Fibroblast of lung (primary cell): ENCODE measurements at regions not wholly inside any gene's neighbourhood (a gene's known extent, or its start where the extent isn't known, plus 50 kb on each side); places are given as distances from the start of the nearest gene placed in this dataset.
"Not testable (repeated sequence)": the region's sequence is repeated elsewhere in the genome, so short reads cannot be mapped to it uniquely, and the experiment has no call there.

Experiments
- EZH2 ChIP-seq: IDR thresholded peaks from 2 replicates; pipeline ENCODE4 v1.5.1; 2012; ENCODE audit warnings: low read length, control low read depth, mild to moderate bottlenecking; ENCODE audit errors: missing control alignments
- TF ChIP-seq, protein P1 (sequence below), 2 donors: IDR thresholded peaks in 1 of 2; conservative IDR thresholded peaks in 1 of 2; 1 replicate in 1 of 2; 2 replicates in 1 of 2; pipeline ENCODE4 v1.5.1; 2011 to 2012; ENCODE audit warnings: low read length in 2 of 2, control low read depth in 1 of 2, inconsistent platforms in 1 of 2, low read depth in 1 of 2, mild to moderate bottlenecking in 1 of 2

DNA sequence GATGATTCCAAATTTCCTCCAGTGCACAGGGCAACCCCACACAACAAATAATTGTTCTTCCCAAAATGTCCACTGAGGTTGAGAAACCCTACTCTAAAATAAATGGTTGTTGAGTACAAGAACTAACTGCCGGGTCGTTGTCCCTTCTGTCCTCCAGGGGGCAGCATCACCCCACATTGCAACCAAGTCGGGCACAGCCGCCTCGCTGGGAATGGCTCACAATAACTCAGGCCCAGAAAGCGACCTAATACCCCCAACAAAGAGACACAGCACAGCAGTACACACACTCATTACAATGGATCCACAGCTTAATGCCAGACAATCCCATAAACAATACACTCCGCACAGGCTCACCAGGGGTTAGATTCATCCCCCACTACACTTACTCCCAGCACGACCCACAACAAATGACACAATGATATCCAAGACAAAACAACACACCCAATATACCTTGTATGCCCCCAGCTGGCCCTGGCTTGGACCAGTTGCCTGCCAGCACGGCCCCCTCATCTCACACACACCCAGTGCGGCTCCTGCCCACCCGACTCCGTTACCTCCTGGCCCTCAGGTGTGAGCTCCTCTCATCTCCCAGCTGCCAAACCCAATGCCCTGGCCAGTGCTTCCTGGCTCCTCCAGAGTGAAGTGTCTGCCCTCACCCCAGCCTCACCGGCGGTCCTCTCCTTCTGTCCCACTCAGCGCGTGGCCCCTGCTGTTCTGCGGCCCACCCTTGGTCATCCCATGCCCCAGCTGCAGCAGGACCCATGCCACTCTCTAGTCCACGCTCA, 461.5 kb downstream of the TP53TG3F start:
- TF ChIP-seq, protein P1, sequence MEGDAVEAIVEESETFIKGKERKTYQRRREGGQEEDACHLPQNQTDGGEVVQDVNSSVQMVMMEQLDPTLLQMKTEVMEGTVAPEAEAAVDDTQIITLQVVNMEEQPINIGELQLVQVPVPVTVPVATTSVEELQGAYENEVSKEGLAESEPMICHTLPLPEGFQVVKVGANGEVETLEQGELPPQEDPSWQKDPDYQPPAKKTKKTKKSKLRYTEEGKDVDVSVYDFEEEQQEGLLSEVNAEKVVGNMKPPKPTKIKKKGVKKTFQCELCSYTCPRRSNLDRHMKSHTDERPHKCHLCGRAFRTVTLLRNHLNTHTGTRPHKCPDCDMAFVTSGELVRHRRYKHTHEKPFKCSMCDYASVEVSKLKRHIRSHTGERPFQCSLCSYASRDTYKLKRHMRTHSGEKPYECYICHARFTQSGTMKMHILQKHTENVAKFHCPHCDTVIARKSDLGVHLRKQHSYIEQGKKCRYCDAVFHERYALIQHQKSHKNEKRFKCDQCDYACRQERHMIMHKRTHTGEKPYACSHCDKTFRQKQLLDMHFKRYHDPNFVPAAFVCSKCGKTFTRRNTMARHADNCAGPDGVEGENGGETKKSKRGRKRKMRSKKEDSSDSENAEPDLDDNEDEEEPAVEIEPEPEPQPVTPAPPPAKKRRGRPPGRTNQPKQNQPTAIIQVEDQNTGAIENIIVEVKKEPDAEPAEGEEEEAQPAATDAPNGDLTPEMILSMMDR (conservative IDR thresholded peaks at IDR 0.05 in 1 of 2, IDR thresholded peaks at IDR 0.05 in 1 of 2; ENCODE audit: low read depth in 1 of 2, low read length in 2 of 2), result not testable (repeated sequence)
- TF ChIP-seq EZH2, result not testable (repeated sequence)
